Activated CD4-positive, alpha-beta T cell treated with anti-CD3 and anti-CD28 coated beads, Interleukin-2, amount 50 U/mL, for 4 hours (primary cell): ENCODE measurements at regions not wholly inside any gene's neighbourhood (a gene's known extent, or its start where the extent isn't known, plus 50 kb on each side); places are given as distances from the start of the nearest gene placed in this dataset.
"Not testable (repeated sequence)": the region's sequence is repeated elsewhere in the genome, so short reads cannot be mapped to it uniquely, and the experiment has no call there.

Experiments used
- DNase-seq, 2 experiments: peaks; one replicate each; pipeline ENCODE4 v3.0.0-alpha.2; 2020

- DNase-seq, result no peak
Observed at GRCh38 chr4:14125375-14126129, 498.0 kb upstream of the BOD1L1 start.

GRCh38 chr4:14130551-14130950 lies 503.0 kb upstream of the BOD1L1 start:
- no peak for DNase-seq

GRCh38 chr4:14131335-14131734 lies 503.8 kb upstream of the BOD1L1 start:
- no peak for DNase-seq

- no peak for DNase-seq
Observed at GRCh38 chr4:14132301-14132700, 504.8 kb upstream of the BOD1L1 start.

GRCh38 chr4:14138106-14138505 lies 510.6 kb upstream of the BOD1L1 start:
- DNase-seq, result no peak

GRCh38 chr4:14143892-14144291 lies 516.4 kb upstream of the BOD1L1 start:
- no peak for DNase-seq

- no peak for DNase-seq
Observed at GRCh38 chr4:14149176-14150053, 521.9 kb upstream of the BOD1L1 start.

- DNase-seq, result no peak
Observed at GRCh38 chr4:14151101-14151500, 523.6 kb upstream of the BOD1L1 start.

GRCh38 chr4:14152834-14153519 lies 525.5 kb upstream of the BOD1L1 start:
- no peak for DNase-seq

- DNase-seq, result no peak
Observed at GRCh38 chr4:14155803-14156202, 528.3 kb upstream of the BOD1L1 start.

- DNase-seq, result no peak
Observed at GRCh38 chr4:14157262-14157661, 529.7 kb upstream of the BOD1L1 start.

- DNase-seq, result no peak
Observed at GRCh38 chr4:14165222-14165920, 537.8 kb upstream of the BOD1L1 start.

GRCh38 chr4:14167876-14168510 lies 540.5 kb upstream of the BOD1L1 start:
- DNase-seq, result no peak

GRCh38 chr4:14168919-14169318 lies 541.4 kb upstream of the BOD1L1 start:
- no peak for DNase-seq

- no peak for DNase-seq
Observed at GRCh38 chr4:14169460-14169859, 541.9 kb upstream of the BOD1L1 start.

GRCh38 chr4:14169940-14170339 lies 542.4 kb upstream of the BOD1L1 start:
- DNase-seq, result not testable (repeated sequence)

- no peak for DNase-seq
Observed at GRCh38 chr4:14176613-14177012, 549.1 kb upstream of the BOD1L1 start.

GRCh38 chr4:14177987-14178386 lies 550.5 kb upstream of the BOD1L1 start:
- no peak for DNase-seq

GRCh38 chr4:14178421-14178820 lies 550.9 kb upstream of the BOD1L1 start:
- DNase-seq, result no peak

- DNase-seq, result no peak
Observed at GRCh38 chr4:14180166-14180565, 552.6 kb upstream of the BOD1L1 start.

GRCh38 chr4:14180983-14181601 lies 553.6 kb upstream of the BOD1L1 start:
- DNase-seq, result no peak

- DNase-seq, result no peak
Observed at GRCh38 chr4:14182148-14182547, 554.6 kb upstream of the BOD1L1 start.
